ENCODE measurements at regions not wholly inside any gene's neighbourhood (a gene's known extent, or its start where the extent isn't known, plus 50 kb on each side); places are given as distances from the start of the nearest gene placed in this dataset.

- no peak for FAIRE-seq
- no peak for DNase-seq (ENCODE audit: extremely low read depth in 1 of 4, low spot score in 3 of 4)
These were observed 107.6 kb downstream of the TRIB2 start for GRCh38 chr2:12824351-12824777.

More at GRCh38 chr2:12824351-12824777, 107.6 kb downstream of the TRIB2 start:
- 0% methylated on average over 3 of the region's 3 CpGs for WGBS (ENCODE audit: insufficient coverage, low coverage, missing lambda C conversion rate)
- Histone ChIP-seq H3K9me3 (replicated peaks; ENCODE audit: control insufficient read depth, insufficient read depth, low read depth, low read length) (no peaks in the 10 kb centered on the region), H3K4me2 (ENCODE audit: insufficient read depth, low read length) (no peak overlapping the region), H3K27ac (ENCODE audit: extremely low read depth, low read depth, low read length) (no peak overlapping the region), H3K79me2 (ENCODE audit: control insufficient read depth, insufficient read depth, low read length) (no peaks in the 10 kb centered on the region), H3K4me3 (no peak overlapping the region), H3K4me1 (replicated peaks in 1 of 2; ENCODE audit: control insufficient read depth in 2 of 2, insufficient read depth in 2 of 2, low read length in 2 of 2) (no peaks in the 10 kb centered on the region), H3K27me3 (ENCODE audit: control insufficient read depth in 2 of 2, insufficient read depth in 2 of 2, low read length in 2 of 2) (peaks cover 7 to 29% of the 10 kb centered on the region in 2 experiments; a peak in 4 of 5 replicates), H4K20me1 (replicated peaks; ENCODE audit: control insufficient read depth, insufficient read depth, low read length) (no peaks in the 10 kb centered on the region), H2AFZ (ENCODE audit: low read depth, low read length) (no peak overlapping the region), H3K9ac (ENCODE audit: insufficient read depth in 1 of 2, low read depth in 2 of 2, low read length in 2 of 2) (no peak overlapping the region), H3K9me1 (ENCODE audit: control insufficient read depth, insufficient read depth, low read length) (no peaks in the 10 kb centered on the region), H3K36me3 (ENCODE audit: control insufficient read depth, insufficient read depth, low read length) (no peaks in the 10 kb centered on the region)
- BruUV-seq (replicated peaks) = no TSS peak
- ATAC-seq = no peak
- TF ChIP-seq SMARCE1 (IDR thresholded peaks at IDR 0.05) = no peak
- TF ChIP-seq MNT (conservative IDR thresholded peaks at IDR 0.05) = no peak
- TF ChIP-seq NR1H2 (CRISPR knock-in tag; IDR thresholded peaks at IDR 0.05) = no peak
- TF ChIP-seq ZKSCAN8 (CRISPR knock-in tag; IDR thresholded peaks at IDR 0.05) = no peak
- TF ChIP-seq PURB (CRISPR knock-in tag; IDR thresholded peaks at IDR 0.05; ENCODE audit: low read depth) = no peak
- TF ChIP-seq TEAD2 (tag; IDR thresholded peaks at IDR 0.05) = no peak
- no peak for TF ChIP-seq NFATC3 (IDR thresholded peaks at IDR 0.05)
- TF ChIP-seq SMAD1 (IDR thresholded peaks at IDR 0.05; ENCODE audit: low read depth, low read length, partially characterized antibody) = no peak
- no peak for TF ChIP-seq ZNF184 (CRISPR knock-in tag; IDR thresholded peaks at IDR 0.05)
- no peak for TF ChIP-seq ELK3 (CRISPR knock-in tag; IDR thresholded peaks at IDR 0.05)
- no peak for TF ChIP-seq DNMT1 (IDR thresholded peaks at IDR 0.05)
- TF ChIP-seq U2AF2 (optimal IDR thresholded peaks at IDR 0.05; ENCODE audit: low read depth, low read length) = no peak
- TF ChIP-seq HLTF (IDR thresholded peaks at IDR 0.05) = no peak
- TF ChIP-seq FOXA3 (CRISPR knock-in tag; conservative IDR thresholded peaks at IDR 0.05 in 1 of 2, IDR thresholded peaks at IDR 0.05 in 1 of 2) = no peak
- no peak for TF ChIP-seq FOXM1 (IDR thresholded peaks at IDR 0.05; ENCODE audit: low read depth)
- no peak for TF ChIP-seq FOXM1 (CRISPR knock-in tag; IDR thresholded peaks at IDR 0.05; ENCODE audit: low read depth)
- no peak for TF ChIP-seq RBM14 (IDR thresholded peaks at IDR 0.05; ENCODE audit: borderline replicate concordance, insufficient read depth, low read depth, low read length)
- TF ChIP-seq E4F1 (CRISPR knock-in tag; IDR thresholded peaks at IDR 0.05; ENCODE audit: borderline replicate concordance) = no peak
- no peak for TF ChIP-seq EP300 (IDR thresholded peaks at IDR 0.05; ENCODE audit: low read length)
- POLR2A ChIA-PET = no interaction called here
- intact Hi-C loops (cut with micrococcal nuclease) (no loop called here), in situ Hi-C loops (cut with MboI) (no loop called here)
- CTCF ChIA-PET (ENCODE audit: low intra/inter-chr PET ratio) = no interaction called here
